HFFc6 (cell line): ENCODE measurements at regions not wholly inside any gene's neighbourhood (a gene's known extent, or its start where the extent isn't known, plus 50 kb on each side); places are given as distances from the start of the nearest gene placed in this dataset.
"Not testable (repeated sequence)": the region's sequence is repeated elsewhere in the genome, so short reads cannot be mapped to it uniquely, and the experiment has no call there.

ENCODE experiments used
- DNase-seq: peaks from one replicate; pipeline ENCODE4 v3.0.0-alpha.2; 2018
- H3K27ac Mint-ChIP-seq: 2 replicates; pipeline ENCODE4 v1.8.0; 2020; ENCODE audit warnings: mild to moderate bottlenecking, mixed read lengths
- H3K27me3 Mint-ChIP-seq: 2 replicates; pipeline ENCODE4 v1.8.0; 2021; ENCODE audit warnings: mild to moderate bottlenecking, moderate library complexity, mixed read lengths; ENCODE audit not compliant: insufficient read depth
- H3K36me3 Mint-ChIP-seq: 2 replicates; pipeline ENCODE4 v1.8.0; 2021; ENCODE audit warnings: low read depth, mixed read lengths
- H3K4me1 Mint-ChIP-seq: 2 replicates; pipeline ENCODE4 v1.8.0; 2020; ENCODE audit warnings: low read depth, mixed read lengths
- H3K4me3 Mint-ChIP-seq: 2 replicates; pipeline ENCODE4 v1.8.0; 2020; ENCODE audit warnings: mild to moderate bottlenecking, moderate library complexity, mixed read lengths
- H3K9me3 Mint-ChIP-seq: 2 replicates; pipeline ENCODE4 v1.8.0; 2020; ENCODE audit warnings: mild to moderate bottlenecking, mixed read lengths
- TF ChIP-seq, protein P1 (sequence below): fragments of 200-600 bp; sonication (generic); IDR thresholded peaks from 2 replicates; pipeline ENCODE4 v1.5.0; 2021; ENCODE audit warnings: antibody characterized with exemption, mild to moderate bottlenecking

DNA sequence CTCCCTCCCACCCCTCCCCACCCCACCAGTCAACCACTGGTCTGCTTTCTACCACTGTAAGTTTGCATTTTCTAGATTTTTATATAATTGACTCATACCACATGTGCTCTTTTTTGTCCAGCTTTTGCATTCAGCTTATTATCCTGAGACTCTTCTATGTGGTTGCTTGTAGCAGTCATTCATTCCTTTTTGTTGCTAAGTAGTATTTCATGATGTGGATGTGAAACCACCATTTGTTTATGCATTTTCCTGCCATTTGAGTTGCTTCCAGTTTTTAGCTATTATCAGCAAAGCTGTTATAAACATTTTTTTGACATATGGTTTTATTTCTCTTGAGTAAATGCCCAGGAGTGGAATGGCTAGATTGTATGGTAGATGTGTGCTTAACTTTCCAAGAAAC lies 77.0 kb upstream of the FGF3 start:
- no peaks in the 10 kb centered on the region for H3K9me3 Mint-ChIP-seq
- TF ChIP-seq, protein P1, sequence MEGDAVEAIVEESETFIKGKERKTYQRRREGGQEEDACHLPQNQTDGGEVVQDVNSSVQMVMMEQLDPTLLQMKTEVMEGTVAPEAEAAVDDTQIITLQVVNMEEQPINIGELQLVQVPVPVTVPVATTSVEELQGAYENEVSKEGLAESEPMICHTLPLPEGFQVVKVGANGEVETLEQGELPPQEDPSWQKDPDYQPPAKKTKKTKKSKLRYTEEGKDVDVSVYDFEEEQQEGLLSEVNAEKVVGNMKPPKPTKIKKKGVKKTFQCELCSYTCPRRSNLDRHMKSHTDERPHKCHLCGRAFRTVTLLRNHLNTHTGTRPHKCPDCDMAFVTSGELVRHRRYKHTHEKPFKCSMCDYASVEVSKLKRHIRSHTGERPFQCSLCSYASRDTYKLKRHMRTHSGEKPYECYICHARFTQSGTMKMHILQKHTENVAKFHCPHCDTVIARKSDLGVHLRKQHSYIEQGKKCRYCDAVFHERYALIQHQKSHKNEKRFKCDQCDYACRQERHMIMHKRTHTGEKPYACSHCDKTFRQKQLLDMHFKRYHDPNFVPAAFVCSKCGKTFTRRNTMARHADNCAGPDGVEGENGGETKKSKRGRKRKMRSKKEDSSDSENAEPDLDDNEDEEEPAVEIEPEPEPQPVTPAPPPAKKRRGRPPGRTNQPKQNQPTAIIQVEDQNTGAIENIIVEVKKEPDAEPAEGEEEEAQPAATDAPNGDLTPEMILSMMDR: no peak
- H3K4me1 Mint-ChIP-seq: peaks cover 7% of the 10 kb centered on the region
- peaks cover 41% of the 10 kb centered on the region for H3K27me3 Mint-ChIP-seq
- no peak overlapping the region for H3K4me3 Mint-ChIP-seq
- H3K36me3 Mint-ChIP-seq: no peaks in the 10 kb centered on the region
- no peak overlapping the region for H3K27ac Mint-ChIP-seq
- DNase-seq: no peak

DNA sequence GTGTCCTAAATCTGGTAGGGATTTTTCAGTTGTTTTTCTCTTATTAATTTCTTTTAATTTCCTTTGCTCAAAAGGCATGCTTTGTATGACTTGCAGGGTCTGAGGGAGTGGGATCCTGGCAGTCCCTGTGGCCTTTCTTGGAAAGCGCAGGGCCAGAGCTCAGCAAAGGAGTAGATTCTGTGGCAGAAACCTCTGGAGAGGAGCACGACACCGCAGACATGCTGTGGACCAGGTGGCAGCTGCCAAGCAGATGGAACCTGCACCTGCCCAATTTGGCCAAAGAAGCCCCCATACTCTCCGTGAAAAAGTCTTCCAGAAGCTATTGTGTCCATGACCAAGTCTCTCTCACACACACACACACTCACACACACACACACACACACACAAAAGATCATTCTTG lies 78.9 kb upstream of the FGF3 start:
- H3K27ac Mint-ChIP-seq: no peak overlapping the region
- DNase-seq: no peak
- H3K27me3 Mint-ChIP-seq: peaks cover 36% of the 10 kb centered on the region
- H3K4me1 Mint-ChIP-seq: peaks cover 7% of the 10 kb centered on the region
- no peaks in the 10 kb centered on the region for H3K9me3 Mint-ChIP-seq
- TF ChIP-seq, protein P1: no peak
- H3K4me3 Mint-ChIP-seq: no peak overlapping the region
- no peaks in the 10 kb centered on the region for H3K36me3 Mint-ChIP-seq

DNA sequence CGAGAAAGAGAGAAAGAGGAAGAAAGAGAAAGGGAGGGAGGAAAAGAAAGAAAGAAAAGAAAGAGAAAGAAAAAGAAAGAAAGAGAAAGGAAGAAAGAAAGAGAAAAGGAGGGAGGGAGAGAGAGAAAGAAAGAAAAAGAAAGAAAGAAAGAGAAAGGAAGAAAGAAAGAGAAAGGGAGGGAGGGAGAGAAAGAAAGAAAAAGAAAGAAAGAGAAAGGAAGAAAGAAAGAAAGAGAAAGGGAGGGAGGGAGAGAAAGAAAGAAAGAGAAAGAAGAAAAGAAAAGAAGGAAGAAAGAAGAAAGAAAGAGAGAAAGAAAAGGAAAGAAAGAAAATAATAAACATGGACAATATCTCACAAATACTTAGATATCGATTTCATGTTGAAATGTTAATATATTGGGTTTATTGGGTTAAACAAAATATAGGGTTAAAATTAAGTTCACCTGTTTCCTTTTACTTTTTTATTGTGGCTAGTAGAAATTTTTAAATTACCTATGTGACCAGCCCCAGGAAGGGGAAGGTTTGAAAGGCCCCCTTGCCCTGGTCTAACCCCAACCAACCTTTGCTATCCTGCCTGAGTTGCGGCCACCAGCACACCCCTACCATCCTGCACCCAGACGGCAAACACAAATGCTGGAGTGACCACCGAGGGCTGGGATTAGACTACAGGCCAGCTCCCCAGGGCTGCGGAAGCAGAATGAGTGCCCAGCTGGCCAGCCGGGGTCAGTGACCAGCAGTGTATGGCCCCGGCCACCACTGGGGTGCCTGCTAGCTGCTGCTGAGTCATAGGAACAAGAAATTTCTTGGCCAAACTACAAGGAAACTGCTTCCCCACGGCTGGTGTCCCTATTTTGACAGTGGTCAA lies 81.0 kb upstream of the FGF3 start:
- no peak overlapping the region for H3K4me3 Mint-ChIP-seq
- no peaks in the 10 kb centered on the region for H3K9me3 Mint-ChIP-seq
- no peaks in the 10 kb centered on the region for H3K36me3 Mint-ChIP-seq
- TF ChIP-seq, protein P1: no peak
- no peak for DNase-seq
- H3K4me1 Mint-ChIP-seq: peaks cover 7% of the 10 kb centered on the region
- H3K27me3 Mint-ChIP-seq: peaks cover 28% of the 10 kb centered on the region
- H3K27ac Mint-ChIP-seq: no peak overlapping the region

DNA sequence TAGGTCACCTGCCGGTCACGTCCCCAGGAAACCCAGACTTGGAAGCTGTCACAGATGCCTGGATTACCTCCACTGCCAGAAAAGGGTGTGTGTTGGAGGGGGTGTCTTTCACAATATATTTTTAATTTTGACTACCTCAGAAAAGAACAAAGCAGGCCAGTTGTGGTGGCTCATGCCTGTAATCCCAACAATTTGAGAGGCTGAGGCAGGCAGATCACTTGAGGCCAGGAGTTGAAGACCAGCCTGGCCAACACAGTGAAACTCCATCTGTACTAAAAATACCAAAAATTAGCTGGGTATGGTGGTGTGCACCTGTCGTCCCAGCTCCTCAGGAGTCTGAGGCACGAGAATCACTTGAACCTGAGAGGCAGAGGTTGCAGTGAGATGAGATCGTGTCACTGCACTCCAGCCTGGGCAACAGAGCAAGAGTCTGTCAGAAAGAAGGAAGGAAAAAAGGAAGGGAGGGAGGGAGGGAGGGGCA lies 81.6 kb upstream of the FGF3 start:
- not testable (repeated sequence) for H3K27ac Mint-ChIP-seq, H3K4me3 Mint-ChIP-seq, H3K4me1 Mint-ChIP-seq, H3K9me3 Mint-ChIP-seq, DNase-seq, H3K36me3 Mint-ChIP-seq
- peaks cover 28% of the 10 kb centered on the region for H3K27me3 Mint-ChIP-seq

DNA sequence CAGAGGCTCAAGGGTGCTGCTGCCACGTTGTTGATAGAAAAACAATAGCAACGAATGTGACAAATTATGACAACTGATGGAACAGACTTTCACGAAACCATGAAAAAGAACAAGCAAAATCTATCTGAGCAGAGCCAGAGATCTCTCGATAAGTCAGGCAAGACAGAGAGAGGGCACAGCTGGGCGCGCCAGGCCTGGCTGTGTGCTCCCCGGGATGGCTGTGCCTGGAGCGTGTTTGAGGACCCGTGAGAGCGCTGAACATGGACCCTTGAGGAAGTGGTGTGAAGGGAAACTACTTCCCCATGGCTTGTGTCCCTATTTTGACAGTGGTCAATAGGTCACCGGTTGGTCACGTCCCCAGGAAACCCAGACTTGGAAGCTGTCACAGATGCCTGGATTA lies 83.1 kb upstream of the FGF3 start:
- TF ChIP-seq, protein P1: no peak
- H3K27ac Mint-ChIP-seq: no peak overlapping the region
- no peaks in the 10 kb centered on the region for H3K9me3 Mint-ChIP-seq
- peaks cover 16% of the 10 kb centered on the region for H3K4me1 Mint-ChIP-seq
- no peak overlapping the region for H3K4me3 Mint-ChIP-seq
- no peak for DNase-seq
- peaks cover 23% of the 10 kb centered on the region for H3K27me3 Mint-ChIP-seq
- H3K36me3 Mint-ChIP-seq: no peaks in the 10 kb centered on the region

DNA sequence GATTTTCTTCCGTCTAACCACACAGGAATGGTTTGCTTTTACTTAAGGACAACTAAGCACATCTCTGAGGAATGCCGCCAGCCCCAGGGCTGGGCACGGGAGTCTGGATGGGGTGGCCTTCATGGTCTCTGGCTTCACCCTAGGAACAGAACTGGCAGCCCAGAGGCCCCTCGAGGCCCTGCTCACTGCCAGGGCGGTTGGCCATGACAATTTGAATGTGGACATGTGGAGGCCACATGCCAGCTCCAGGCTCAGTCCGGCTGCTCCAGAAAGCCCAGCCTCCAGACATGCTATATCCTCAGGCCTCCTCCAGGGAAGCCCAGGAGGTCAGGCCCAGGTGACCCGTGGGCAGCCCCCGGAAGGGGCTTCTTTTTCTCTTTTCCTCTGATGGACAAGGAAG lies 84.0 kb upstream of the FGF3 start:
- no peak for DNase-seq
- Mint-ChIP-seq H3K4me3 (no peak overlapping the region), H3K27ac (no peak overlapping the region), H3K36me3 (no peaks in the 10 kb centered on the region), H3K27me3 (peaks cover 30% of the 10 kb centered on the region), H3K9me3 (no peaks in the 10 kb centered on the region), H3K4me1 (peaks cover 16% of the 10 kb centered on the region)
- TF ChIP-seq, protein P1: no peak
